ENCODE measurements at regions not wholly inside any gene's neighbourhood (a gene's known extent, or its start where the extent isn't known, plus 50 kb on each side); places are given as distances from the start of the nearest gene placed in this dataset.

DNA sequence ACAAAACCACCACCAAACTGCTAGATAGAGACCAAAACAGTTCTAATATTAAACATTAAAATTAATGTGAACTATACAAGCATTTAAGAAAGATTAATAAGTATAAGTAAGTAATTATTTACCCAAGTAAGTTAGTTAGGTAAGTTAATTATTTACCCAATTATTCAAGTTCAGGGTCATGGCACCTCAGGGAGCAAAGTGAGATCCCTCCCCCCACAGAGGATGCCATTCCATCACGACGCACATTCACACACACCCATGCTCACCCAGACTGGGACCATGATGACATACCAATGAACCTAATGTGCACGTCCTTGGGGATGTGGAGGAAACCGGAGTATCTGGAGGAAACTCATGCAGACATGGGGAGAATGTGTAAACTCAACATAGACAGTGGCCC is 229.1 kb downstream of the NR2F2 start:
- TF ChIP-seq POLR2AphosphoS5 (IDR thresholded peaks at IDR 0.05), result no peak
- no peak for TF ChIP-seq POLR2A (IDR thresholded peaks at IDR 0.05)
- TF ChIP-seq, protein P1, sequence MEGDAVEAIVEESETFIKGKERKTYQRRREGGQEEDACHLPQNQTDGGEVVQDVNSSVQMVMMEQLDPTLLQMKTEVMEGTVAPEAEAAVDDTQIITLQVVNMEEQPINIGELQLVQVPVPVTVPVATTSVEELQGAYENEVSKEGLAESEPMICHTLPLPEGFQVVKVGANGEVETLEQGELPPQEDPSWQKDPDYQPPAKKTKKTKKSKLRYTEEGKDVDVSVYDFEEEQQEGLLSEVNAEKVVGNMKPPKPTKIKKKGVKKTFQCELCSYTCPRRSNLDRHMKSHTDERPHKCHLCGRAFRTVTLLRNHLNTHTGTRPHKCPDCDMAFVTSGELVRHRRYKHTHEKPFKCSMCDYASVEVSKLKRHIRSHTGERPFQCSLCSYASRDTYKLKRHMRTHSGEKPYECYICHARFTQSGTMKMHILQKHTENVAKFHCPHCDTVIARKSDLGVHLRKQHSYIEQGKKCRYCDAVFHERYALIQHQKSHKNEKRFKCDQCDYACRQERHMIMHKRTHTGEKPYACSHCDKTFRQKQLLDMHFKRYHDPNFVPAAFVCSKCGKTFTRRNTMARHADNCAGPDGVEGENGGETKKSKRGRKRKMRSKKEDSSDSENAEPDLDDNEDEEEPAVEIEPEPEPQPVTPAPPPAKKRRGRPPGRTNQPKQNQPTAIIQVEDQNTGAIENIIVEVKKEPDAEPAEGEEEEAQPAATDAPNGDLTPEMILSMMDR (IDR thresholded peaks at IDR 0.05), result no peak
- no peak for TF ChIP-seq EP300 (IDR thresholded peaks at IDR 0.05)
